Naive B cell (primary cell): ENCODE measurements at regions not wholly inside any gene's neighbourhood (a gene's known extent, or its start where the extent isn't known, plus 50 kb on each side); places are given as distances from the start of the nearest gene placed in this dataset.
"Not testable (repeated sequence)": the region's sequence is repeated elsewhere in the genome, so short reads cannot be mapped to it uniquely, and the experiment has no call there.

Experiments used
- ATAC-seq, 2 donors: fragments of 150-1000 bp; cut with Tn5 transposase; 2 replicates each; pipeline ENCODE4 v1.10.0; 2021; ENCODE audit warnings: low read depth in 2 of 2, mild to moderate bottlenecking in 2 of 2, moderate library complexity in 2 of 2
- DNase-seq: peaks from one replicate; pipeline ENCODE4 v3.0.0; 2022
- H3K27ac Mint-ChIP-seq, 6 donors: one replicate each; pipeline ENCODE4 v1.8.0; 2020 to 2022; ENCODE audit warnings: mild to moderate bottlenecking in 6 of 6, mixed read lengths in 6 of 6, moderate library complexity in 5 of 6, inconsistent platforms in 2 of 6
- H3K27me3 Mint-ChIP-seq, 3 donors: one replicate each; pipeline ENCODE4 v1.8.0; 2021 to 2022; ENCODE audit warnings: mixed read lengths in 3 of 3, mild to moderate bottlenecking in 1 of 3
- H3K36me3 Mint-ChIP-seq, 2 donors: one replicate each; pipeline ENCODE4 v1.8.0; 2020 to 2022; ENCODE audit warnings: mixed read lengths in 2 of 2, inconsistent platforms in 1 of 2, mild to moderate bottlenecking in 1 of 2
- H3K4me1 Mint-ChIP-seq, 3 donors: one replicate each; pipeline ENCODE4 v1.8.0; 2020 to 2022; ENCODE audit warnings: mixed read lengths in 3 of 3, inconsistent platforms in 1 of 3, mild to moderate bottlenecking in 1 of 3, moderate library complexity in 1 of 3
- H3K4me3 Mint-ChIP-seq, 8 donors: one replicate each; pipeline ENCODE4 v1.8.0; 2020 to 2022; ENCODE audit warnings: mild to moderate bottlenecking in 8 of 8, mixed read lengths in 8 of 8, moderate library complexity in 8 of 8, inconsistent platforms in 2 of 8
- H3K9me3 Mint-ChIP-seq, 7 donors: one replicate each; pipeline ENCODE4 v1.8.0; 2020 to 2022; ENCODE audit warnings: mixed read lengths in 7 of 7, mild to moderate bottlenecking in 5 of 7, inconsistent platforms in 2 of 7, moderate library complexity in 1 of 7

DNA sequence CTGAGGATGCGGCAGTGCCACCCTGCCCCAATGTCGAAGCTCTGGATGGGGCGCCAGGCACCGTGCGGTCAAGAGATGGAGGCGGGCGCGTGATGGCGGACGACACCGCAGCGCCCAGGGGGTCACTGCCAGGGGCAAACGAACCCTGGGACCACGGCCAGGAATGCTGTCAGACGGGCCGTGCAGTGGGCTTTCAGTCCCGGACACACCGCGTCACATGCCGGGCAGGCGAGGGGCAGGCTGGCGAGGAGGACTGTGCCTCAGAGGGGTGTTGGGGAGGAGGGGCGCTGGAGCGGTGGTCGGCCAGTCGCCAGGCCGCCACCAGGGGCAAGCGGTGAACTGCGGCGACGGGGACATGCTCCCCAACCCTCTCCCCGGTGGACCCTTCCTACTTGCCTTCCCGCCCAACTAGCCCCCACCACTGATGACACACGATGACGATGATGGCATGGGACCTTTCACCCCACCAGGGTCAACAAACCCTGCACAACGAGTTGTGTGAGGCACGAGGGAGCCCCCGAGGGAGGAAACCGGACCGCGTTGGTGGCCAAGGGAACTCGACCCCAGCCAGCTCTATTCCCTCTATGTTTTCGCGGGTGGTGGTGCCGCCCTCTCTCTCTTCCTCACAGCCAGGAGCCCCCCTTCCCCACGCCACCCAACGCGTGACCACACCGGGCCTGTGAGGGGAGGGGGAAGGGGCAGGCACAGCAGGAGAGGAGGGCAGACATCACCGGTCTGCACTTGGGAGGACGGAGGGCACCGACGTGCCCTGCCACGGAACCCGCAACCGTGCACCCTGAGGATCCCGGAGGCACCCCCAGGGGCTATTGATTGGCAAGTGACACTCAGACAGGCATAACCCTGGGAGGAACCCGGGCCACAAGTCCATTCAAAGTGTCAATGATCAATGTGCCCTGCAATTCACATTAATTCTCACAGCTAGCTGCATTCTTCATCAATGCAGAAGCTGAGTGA lies 1960.9 kb upstream of the DEFB115 start:
- Mint-ChIP-seq H3K27ac (no peak overlapping the region), H3K9me3 (peaks cover 4 to 40% (median 21%) of the 10 kb centered on the region in 7 donors), H3K27me3 (no peaks in the 10 kb centered on the region), H3K4me3 (no peak overlapping the region), H3K36me3 (peaks cover 0 to 14% of the 10 kb centered on the region in 2 donors), H3K4me1 (peaks cover 0 to 2% (median 0%) of the 10 kb centered on the region in 3 donors)
- DNase-seq (no peak), ATAC-seq (no peak)

DNA sequence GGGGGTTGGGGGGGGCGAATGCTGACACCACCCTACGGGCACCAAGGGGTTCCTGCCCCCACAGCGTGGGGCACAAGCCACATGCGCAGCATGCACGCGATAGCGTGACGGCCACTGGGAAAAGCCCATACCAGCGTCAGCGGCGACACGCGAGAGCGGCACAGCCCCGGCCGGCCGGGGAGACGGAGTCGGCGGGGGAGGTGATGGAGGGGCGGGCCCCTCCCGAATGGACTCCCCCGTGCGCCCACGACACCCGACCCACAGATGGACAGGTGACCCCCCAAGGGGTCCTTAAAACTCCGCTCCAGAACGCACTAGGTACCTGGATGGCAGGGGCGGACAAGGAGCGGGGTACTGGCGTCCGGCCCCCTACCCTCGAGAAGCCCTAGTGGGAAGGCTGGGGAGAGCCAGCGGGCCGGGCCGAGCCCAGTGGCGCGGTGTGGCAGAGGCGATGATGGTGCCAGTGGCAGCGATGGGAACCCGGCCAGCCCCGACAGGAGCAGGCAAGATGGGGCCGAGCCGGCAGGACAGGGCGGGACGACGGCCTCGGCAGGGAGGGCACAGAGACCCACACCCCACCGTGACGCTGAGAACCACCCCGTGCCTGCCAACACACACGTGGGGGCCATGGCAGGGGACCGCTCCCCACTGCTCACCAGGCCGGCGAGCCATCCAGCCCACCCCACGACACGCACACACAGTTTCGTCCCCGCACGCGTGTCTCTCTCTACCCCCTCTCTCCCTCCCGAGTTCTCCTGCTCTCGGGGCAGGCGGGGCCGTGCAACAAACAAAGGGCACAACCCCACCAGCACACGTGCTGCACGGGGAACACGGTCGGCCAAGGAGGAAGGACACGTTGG lies 1959.8 kb upstream of the DEFB115 start:
- H3K36me3 Mint-ChIP-seq: peaks cover 0 to 14% of the 10 kb centered on the region in 2 donors
- no peaks in the 10 kb centered on the region for H3K27me3 Mint-ChIP-seq
- H3K4me1 Mint-ChIP-seq: peaks cover 0 to 2% (median 0%) of the 10 kb centered on the region in 3 donors
- ATAC-seq (no peak), DNase-seq (no peak)
- H3K4me3 Mint-ChIP-seq: no peak overlapping the region
- H3K9me3 Mint-ChIP-seq: peaks cover 4 to 40% (median 23%) of the 10 kb centered on the region in 7 donors
- no peak overlapping the region for H3K27ac Mint-ChIP-seq

DNA sequence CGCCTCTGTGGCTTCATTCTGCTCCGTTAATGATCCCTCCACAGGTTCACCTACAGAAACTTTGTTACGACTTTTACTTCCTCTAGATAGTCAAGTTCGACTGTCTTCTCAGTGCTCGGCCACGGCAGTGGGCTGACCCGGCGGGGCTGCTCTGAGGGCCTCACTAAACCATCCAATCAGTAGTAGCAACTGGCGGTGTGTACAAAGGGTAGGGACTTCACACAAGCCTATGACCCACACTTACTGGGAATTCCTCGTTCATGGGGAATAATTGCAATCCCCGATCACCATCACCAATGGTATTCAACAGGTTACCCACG lies 1959.2 kb upstream of the DEFB115 start:
- no peak overlapping the region for H3K27ac Mint-ChIP-seq
- peaks cover 0 to 2% (median 0%) of the 10 kb centered on the region in 3 donors for H3K4me1 Mint-ChIP-seq
- peaks cover 6 to 46% (median 28%) of the 10 kb centered on the region in 7 donors for H3K9me3 Mint-ChIP-seq
- H3K4me3 Mint-ChIP-seq: no peak overlapping the region
- peaks cover 0 to 14% of the 10 kb centered on the region in 2 donors for H3K36me3 Mint-ChIP-seq
- H3K27me3 Mint-ChIP-seq: no peaks in the 10 kb centered on the region
- no peak for ATAC-seq
- DNase-seq: no peak

DNA sequence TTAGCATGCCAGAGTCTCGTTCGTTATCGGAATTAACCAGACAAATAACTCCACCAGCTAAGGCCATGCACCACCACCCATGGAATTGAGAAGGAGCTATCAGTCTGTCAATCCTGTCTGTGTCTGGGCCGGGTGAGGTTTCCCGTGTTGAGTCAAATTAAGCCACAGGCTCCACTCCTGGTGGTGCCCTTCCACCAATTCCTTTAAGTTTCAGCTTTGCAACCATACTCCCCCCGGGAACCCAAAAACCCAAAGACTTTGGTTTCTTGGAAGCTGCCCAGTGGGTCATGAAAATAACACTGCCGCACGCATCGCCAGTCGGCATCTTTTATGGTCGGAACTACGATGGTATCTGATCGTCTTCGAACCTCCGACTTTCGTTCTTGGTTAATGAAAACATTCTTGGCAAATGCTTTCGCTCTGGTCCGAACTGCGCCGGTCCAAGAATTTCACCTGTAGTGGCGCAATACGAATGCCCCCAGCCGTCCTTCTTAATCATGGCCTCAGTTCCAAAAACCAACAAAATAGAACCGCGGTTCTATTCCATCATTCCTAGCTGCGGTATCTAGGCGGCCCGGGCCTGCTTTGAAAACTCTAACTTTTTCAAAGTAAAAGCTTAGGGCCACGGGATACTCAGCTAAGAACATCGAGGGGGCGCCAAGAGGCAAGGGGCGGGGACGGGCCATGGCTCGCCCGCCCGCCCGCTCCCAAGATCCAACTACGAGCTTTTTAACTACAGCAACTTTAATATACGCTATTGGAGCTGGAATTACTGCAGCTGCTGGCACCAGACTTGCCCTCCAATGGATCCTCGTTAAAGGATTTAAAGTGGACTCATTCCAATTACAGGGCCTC lies 1958.5 kb upstream of the DEFB115 start:
- Mint-ChIP-seq H3K27ac (no peak overlapping the region), H3K36me3 (peaks cover 0 to 14% of the 10 kb centered on the region in 2 donors), H3K4me1 (peaks cover 0 to 2% (median 0%) of the 10 kb centered on the region in 3 donors), H3K27me3 (no peaks in the 10 kb centered on the region), H3K4me3 (no peak overlapping the region), H3K9me3 (peaks cover 8 to 51% (median 34%) of the 10 kb centered on the region in 7 donors)
- ATAC-seq: no peak
- no peak for DNase-seq

DNA sequence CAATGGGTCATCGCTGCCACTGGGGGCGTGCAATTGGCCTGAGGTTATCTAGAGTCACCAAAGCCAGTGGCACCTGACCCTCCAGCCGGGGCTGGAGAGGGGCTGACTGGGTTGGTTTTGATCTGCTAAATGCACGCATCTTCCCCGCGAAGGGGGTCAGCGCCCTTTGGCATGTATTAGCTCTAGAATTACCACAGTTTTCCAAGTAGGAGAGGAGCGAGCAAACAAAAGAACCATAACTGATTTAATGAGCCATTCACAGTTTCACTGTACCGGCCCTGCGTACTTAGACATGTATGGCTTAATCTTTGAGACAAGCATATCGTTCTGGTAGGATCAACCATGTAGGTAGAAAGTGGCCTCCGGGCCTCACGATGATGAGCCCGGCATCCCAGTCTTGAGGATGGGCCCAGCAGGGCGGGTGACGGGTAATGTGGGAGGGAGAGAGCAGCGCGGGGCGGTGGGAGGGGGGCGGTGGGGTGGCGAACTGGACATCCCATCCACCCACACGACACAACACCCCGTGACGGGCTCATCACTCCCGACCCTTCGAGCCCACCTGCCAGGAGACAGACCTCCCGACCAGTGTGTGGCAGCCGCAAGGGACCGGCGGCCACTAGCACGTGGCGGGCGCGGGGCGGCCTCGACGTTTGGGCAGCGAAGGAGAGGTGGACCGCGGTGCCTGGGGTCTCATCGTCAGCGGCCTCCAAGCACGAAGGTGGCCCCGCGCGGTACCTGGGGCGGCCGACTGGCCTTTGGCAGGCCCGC lies 1957.5 kb upstream of the DEFB115 start:
- Mint-ChIP-seq H3K36me3 (peaks cover 0 to 20% of the 10 kb centered on the region in 2 donors), H3K4me3 (no peak overlapping the region), H3K27ac (no peak overlapping the region), H3K9me3 (peaks cover 12 to 57% (median 41%) of the 10 kb centered on the region in 7 donors), H3K27me3 (no peaks in the 10 kb centered on the region), H3K4me1 (peaks cover 0 to 4% (median 0%) of the 10 kb centered on the region in 3 donors)
- DNase-seq (no peak), ATAC-seq (no peak)

DNA sequence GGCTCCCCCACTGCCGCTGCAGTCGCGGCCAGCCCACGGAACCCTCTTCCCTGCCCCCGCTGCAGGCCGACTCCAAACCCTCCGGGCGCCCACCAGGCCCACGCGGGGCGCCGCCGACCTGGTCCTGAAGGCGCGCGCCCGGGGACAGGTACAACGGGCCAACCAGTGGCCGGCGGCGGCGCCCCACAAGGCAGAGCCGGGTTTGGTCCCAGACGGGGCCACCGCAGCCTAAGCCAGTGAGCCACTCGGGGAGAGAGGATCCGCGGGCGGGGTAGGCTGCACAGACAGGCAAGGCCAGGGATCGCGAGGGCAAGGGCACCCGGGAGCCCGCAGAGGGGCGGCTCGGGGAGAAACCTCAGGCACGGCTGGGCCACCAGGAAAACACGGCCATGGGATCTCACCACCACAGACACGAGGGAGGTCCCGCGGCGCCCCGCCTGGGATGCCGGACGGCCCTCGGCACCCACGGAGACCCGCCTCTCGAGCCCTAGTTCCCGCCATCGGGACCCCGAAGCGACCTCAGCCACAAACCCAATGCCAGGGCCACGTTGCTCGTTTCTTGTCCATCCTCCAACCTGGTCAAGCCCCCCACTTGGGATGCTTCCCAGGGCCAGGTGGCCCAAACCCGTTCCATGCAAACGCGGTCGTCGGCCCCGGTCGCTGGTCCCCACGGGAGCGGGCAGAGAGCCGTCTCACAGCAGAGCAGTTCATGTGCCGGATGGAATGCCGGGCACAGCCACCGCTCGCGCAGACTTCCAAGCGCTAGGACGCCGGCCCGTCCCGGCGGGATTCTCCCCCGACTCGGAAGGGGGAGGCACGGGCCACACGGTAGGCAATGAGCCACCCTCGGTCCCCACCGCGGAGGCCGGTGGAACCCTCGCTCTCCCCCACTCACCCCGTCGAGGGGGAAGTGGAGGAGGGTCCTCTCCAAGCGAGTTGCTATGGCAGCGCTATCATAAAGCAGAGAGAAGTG lies 1956.6 kb upstream of the DEFB115 start:
- Mint-ChIP-seq H3K36me3 (peaks cover 0 to 28% of the 10 kb centered on the region in 2 donors), H3K27ac (no peak overlapping the region), H3K4me1 (peaks cover 0 to 7% (median 0%) of the 10 kb centered on the region in 3 donors), H3K9me3 (peaks cover 18 to 57% (median 46%) of the 10 kb centered on the region in 7 donors), H3K4me3 (no peak overlapping the region), H3K27me3 (peaks cover 0 to 8% (median 0%) of the 10 kb centered on the region in 3 donors)
- ATAC-seq: no peak
- no peak for DNase-seq

DNA sequence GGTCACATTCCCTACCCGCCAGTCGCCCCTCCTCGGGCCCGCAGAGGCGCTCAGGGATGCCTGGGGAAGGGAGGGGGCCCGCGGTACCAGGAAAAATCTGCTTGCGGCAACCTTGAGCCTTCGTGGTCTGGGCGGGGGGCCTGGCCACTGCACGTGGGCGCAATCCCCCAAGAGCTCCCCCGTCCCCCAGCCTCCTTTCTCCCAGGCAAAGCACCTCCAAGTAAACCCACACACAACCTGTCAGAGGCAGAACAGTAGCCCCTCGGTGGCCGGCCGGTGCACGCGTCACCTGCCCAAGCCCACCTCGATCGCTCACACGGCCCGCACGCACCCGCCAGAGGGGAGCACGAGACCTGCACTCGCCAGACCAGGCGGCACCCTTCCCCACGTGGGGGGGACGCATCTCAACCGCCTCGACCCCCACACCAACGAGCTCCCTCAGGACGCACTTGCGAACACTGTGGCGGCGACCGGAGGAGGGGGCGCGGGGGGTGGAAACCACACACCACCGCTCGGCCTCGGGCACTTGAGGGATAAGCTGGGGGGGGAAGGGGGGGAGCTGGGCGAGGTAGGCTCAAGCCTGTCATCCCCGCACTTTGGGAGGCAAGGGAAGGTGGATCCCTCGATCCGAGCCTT lies 1955.7 kb upstream of the DEFB115 start:
- Mint-ChIP-seq H3K4me1 (peaks cover 0 to 7% (median 0%) of the 10 kb centered on the region in 3 donors), H3K9me3 (peaks cover 16 to 61% (median 44%) of the 10 kb centered on the region in 7 donors), H3K4me3 (no peak overlapping the region), H3K36me3 (peaks cover 0 to 31% of the 10 kb centered on the region in 2 donors), H3K27ac (no peak overlapping the region), H3K27me3 (peaks cover 0 to 9% (median 0%) of the 10 kb centered on the region in 3 donors)
- DNase-seq (no peak), ATAC-seq (no peak)

DNA sequence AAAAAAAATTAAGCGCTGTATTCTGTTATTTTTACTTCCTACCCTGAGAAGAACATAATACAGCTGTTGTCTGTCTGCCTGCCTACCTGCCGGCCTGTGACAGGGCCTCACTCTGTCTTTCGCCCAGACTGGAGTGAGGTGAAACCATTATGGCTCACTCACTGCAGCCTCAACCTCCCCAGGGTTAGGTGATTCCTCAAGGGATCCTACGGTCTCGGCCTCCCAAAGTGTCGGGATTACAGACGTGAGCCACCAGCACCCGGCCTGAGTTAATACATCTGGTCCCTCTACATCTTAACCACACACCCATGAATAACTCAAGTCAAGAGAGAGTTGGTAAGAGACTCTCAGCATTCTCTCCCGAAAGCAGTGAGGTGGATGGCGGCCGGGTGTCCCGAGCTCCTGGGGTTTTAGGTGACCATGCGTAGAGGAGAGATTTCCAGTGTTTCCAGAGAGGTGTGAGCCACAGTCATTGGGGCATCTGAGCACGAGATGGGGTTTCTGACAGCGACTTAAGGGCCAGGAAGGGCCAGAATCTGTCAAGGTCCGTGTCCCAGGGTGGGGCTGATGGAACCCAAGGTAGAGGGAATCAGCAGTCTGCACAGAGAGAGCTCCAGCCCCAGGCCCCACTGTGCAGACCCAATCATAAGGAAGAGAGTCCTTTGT lies 1954.4 kb upstream of the DEFB115 start:
- H3K4me1 Mint-ChIP-seq: peaks cover 0 to 11% (median 0%) of the 10 kb centered on the region in 3 donors
- H3K36me3 Mint-ChIP-seq: peaks cover 0 to 34% of the 10 kb centered on the region in 2 donors
- H3K4me3 Mint-ChIP-seq: no peak overlapping the region
- no peak overlapping the region for H3K27ac Mint-ChIP-seq
- H3K27me3 Mint-ChIP-seq: peaks cover 0 to 9% (median 0%) of the 10 kb centered on the region in 3 donors
- DNase-seq (no peak), ATAC-seq (no peak)
- peaks cover 21 to 65% (median 42%) of the 10 kb centered on the region in 7 donors for H3K9me3 Mint-ChIP-seq

DNA sequence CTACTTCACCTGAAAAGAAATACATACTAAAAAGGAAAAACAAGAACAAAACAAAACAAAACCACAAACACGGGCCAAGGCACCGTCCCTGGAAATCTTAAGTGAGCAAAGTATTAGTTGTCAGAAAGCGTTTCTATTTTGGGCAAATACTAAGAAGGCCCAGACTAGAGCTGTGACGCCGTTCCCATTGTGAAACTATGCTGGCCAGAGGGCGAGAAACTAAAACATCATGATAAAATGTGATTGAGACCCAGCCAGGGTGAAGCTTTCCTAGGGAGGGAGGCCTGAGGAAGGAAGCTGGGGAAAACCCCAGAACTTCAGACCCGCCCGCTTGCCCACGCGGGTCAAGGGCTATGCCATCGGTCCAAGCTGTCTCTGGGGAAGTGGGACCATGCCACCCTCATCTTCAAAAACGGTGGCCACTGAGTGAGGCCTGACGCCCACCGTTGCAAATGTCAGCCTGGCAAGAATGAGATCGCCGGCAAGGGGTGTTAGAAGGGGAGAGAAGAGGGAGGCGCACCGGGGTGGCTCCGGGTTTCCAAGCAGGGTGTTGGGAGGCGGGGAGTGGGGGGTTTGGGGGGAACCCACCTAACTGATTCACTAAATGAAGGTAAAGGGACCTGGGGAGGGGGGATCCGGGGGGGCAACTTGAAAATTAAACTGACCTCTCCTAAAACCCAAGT lies 1950.9 kb upstream of the DEFB115 start:
- H3K4me3 Mint-ChIP-seq: no peak overlapping the region
- DNase-seq: no peak
- H3K27ac Mint-ChIP-seq: no peak overlapping the region
- no peak for ATAC-seq
- peaks cover 26 to 73% (median 46%) of the 10 kb centered on the region in 7 donors for H3K9me3 Mint-ChIP-seq
- H3K4me1 Mint-ChIP-seq: peaks cover 0 to 15% (median 0%) of the 10 kb centered on the region in 3 donors
- peaks cover 0 to 9% (median 0%) of the 10 kb centered on the region in 3 donors for H3K27me3 Mint-ChIP-seq
- H3K36me3 Mint-ChIP-seq: peaks cover 0 to 37% of the 10 kb centered on the region in 2 donors

DNA sequence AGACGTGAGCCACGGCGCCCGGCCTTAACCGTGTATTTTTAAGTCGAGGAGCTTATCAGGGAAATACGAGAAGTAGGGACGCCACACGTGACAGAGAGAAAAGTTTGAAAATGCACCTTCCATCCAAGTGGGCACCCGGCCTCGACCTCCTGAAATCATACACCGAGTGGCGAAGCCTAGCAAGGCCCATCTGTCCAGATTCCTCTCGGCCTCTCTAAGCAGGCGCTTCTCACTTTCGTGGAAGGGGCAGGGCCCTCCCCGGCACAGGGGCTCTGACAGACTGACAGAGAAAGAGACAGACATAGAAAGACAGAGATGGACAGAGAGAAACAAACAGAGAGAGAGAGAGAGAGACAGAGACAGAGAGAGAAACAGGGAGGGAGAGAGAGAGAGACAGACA lies 1950.0 kb upstream of the DEFB115 start:
- Mint-ChIP-seq H3K4me1 (peaks cover 0 to 15% (median 0%) of the 10 kb centered on the region in 3 donors), H3K9me3 (peaks cover 32 to 82% (median 47%) of the 10 kb centered on the region in 7 donors), H3K36me3 (peaks cover 0 to 37% of the 10 kb centered on the region in 2 donors)
- not testable (repeated sequence) for ATAC-seq, DNase-seq, H3K4me3 Mint-ChIP-seq, H3K27ac Mint-ChIP-seq, H3K27me3 Mint-ChIP-seq
